ENCODE measurements at regions not wholly inside any gene's neighbourhood (a gene's known extent, or its start where the extent isn't known, plus 50 kb on each side); places are given as distances from the start of the nearest gene placed in this dataset.
"Not testable (repeated sequence)": the region's sequence is repeated elsewhere in the genome, so short reads cannot be mapped to it uniquely, and the experiment has no call there.

DNA sequence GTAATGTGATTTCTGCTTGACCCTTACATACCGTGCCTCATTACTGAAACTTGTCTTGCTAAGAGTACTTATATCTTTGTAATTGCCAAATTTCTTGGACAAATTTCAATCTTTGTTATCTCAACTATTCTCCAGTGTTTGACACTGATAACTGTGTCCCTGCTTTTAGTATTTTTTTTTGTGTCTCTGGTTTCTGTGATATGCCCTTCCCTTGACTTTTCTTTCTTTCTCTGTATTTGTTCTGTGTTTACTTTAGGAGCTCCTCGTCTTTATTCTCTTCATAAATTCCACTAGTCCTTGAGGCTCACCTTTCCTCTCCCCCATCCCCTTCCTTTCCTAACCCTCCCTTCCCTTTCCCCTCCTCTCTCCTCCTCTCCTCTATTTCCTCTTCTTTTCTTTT lies 123.7 kb upstream of the FBXL17 start:
- no peaks in the 10 kb centered on the region for H3K4me1 Mint-ChIP-seq
- no peak overlapping the region for H3K27ac Mint-ChIP-seq (ENCODE audit: low read depth)
- H3K27me3 Mint-ChIP-seq, result peaks cover 23% of the 10 kb centered on the region
- H3K36me3 Mint-ChIP-seq (ENCODE audit: insufficient read depth), result no peaks in the 10 kb centered on the region
- no peaks in the 10 kb centered on the region for H3K9me3 Mint-ChIP-seq
- no peak overlapping the region for H3K4me3 Mint-ChIP-seq
- ATAC-seq (replicated peaks; ENCODE audit: extremely low read depth, poor library complexity, severe bottlenecking), result no peak
- no peak for DNase-seq (ENCODE audit: low spot score in 2 of 2)

DNA sequence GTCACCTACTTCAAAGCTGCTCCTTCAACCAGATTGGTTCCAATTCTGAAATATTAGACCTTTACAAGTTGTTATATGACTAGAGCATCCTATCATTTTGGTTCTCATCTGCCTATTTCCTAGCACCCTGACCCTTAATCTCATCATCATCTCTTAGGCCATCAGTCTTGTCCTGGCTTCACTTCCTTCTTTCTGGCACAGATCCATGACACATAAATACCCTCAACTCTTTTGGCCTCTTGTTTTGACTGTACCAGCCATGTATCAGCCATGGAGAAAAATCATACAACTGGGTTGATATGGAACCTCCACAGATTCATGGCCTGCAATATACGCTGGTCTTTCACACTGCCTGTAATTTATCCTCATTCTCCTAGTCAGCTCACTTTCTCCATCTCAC lies 123.1 kb upstream of the FBXL17 start:
- no peak overlapping the region for H3K4me3 Mint-ChIP-seq
- no peaks in the 10 kb centered on the region for H3K36me3 Mint-ChIP-seq (ENCODE audit: insufficient read depth)
- H3K4me1 Mint-ChIP-seq, result no peaks in the 10 kb centered on the region
- H3K27ac Mint-ChIP-seq (ENCODE audit: low read depth), result no peak overlapping the region
- peaks cover 20% of the 10 kb centered on the region for H3K27me3 Mint-ChIP-seq
- DNase-seq (ENCODE audit: low spot score in 2 of 2) (no peak), ATAC-seq (replicated peaks; ENCODE audit: extremely low read depth, poor library complexity, severe bottlenecking) (no peak)
- peaks cover under 1% of the 10 kb centered on the region for H3K9me3 Mint-ChIP-seq

DNA sequence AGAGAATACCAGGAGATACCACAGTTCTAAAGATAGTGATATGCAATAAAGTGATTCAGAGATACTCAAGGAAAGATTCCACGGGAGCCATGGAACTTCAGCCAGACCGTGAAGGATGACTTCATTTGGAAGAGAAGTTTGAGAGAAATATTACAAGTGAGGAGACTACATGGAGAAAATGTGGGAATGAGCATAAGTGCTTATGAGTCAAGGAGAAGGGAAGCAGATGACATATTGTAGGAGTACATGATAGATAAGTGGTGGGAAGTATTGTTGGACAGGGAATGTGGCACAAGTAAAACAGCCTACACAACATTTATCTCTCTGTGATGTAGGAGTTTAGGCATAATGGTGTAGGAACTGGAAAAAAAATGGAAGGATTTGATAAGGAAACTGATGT lies 122.1 kb upstream of the FBXL17 start:
- H3K27me3 Mint-ChIP-seq, result peaks cover 20% of the 10 kb centered on the region
- no peaks in the 10 kb centered on the region for H3K36me3 Mint-ChIP-seq (ENCODE audit: insufficient read depth)
- peaks cover 7% of the 10 kb centered on the region for H3K9me3 Mint-ChIP-seq
- no peak for DNase-seq (ENCODE audit: low spot score in 2 of 2)
- H3K27ac Mint-ChIP-seq (ENCODE audit: low read depth), result no peak overlapping the region
- no peaks in the 10 kb centered on the region for H3K4me1 Mint-ChIP-seq
- no peak overlapping the region for H3K4me3 Mint-ChIP-seq
- no peak for ATAC-seq (replicated peaks; ENCODE audit: extremely low read depth, poor library complexity, severe bottlenecking)

DNA sequence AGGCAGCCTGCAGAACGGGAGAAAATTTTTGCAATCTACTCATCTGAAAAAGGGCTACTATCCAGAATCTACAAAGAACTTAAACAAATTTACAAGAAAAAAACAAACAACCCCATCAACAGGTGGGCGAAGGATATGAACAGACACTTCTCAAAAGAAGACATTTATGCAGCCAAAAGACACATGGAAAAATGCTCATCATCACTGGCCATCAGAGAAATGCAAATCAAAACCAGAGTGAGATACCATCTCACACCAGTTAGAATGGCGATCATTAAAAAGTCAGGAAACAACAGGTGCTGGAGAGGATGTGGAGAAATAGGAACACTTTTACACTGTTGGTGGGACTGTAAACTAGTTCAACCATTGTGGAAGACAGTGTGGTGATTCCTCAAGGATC lies 113.7 kb upstream of the FBXL17 start:
- not testable (repeated sequence) for DNase-seq (ENCODE audit: low spot score in 2 of 2); H3K4me3 Mint-ChIP-seq; H3K27ac Mint-ChIP-seq (ENCODE audit: low read depth); ATAC-seq (replicated peaks; ENCODE audit: extremely low read depth, poor library complexity, severe bottlenecking); H3K36me3 Mint-ChIP-seq (ENCODE audit: insufficient read depth); H3K4me1 Mint-ChIP-seq
- Mint-ChIP-seq H3K9me3 (peaks cover 13% of the 10 kb centered on the region), H3K27me3 (peaks cover 30% of the 10 kb centered on the region)

DNA sequence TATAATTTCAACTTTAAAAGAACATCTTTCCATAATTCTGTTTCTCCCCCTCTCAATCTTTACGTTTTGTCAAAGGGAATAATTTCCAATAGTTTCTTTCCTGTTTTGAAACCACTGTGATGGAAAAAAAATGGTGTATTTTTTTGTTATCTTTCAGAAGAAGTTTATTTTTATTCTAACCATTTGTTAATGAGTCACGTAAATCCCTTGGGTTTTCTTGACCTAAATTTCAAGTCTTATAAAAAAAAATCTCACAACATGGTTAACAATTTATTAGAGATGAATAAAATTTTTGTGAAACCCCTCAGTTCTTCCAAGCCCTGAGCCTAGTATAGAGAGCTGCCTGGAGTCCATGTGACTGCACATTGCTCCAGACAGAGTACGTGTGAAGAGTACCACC lies 106.1 kb upstream of the FBXL17 start:
- no peaks in the 10 kb centered on the region for H3K9me3 Mint-ChIP-seq
- no peak for ATAC-seq (replicated peaks; ENCODE audit: extremely low read depth, poor library complexity, severe bottlenecking)
- no peaks in the 10 kb centered on the region for H3K36me3 Mint-ChIP-seq (ENCODE audit: insufficient read depth)
- no peak overlapping the region for H3K27ac Mint-ChIP-seq (ENCODE audit: low read depth)
- DNase-seq (ENCODE audit: low spot score in 2 of 2), result no peak
- H3K27me3 Mint-ChIP-seq, result peaks cover 69% of the 10 kb centered on the region
- no peaks in the 10 kb centered on the region for H3K4me1 Mint-ChIP-seq
- H3K4me3 Mint-ChIP-seq, result no peak overlapping the region

- no peak for ATAC-seq (replicated peaks; ENCODE audit: extremely low read depth, poor library complexity, severe bottlenecking)
- H3K4me1 Mint-ChIP-seq, result no peaks in the 10 kb centered on the region
- no peaks in the 10 kb centered on the region for H3K9me3 Mint-ChIP-seq
- no peak for DNase-seq (ENCODE audit: low spot score in 2 of 2)
- no peak overlapping the region for H3K27ac Mint-ChIP-seq (ENCODE audit: low read depth)
- no peaks in the 10 kb centered on the region for H3K36me3 Mint-ChIP-seq (ENCODE audit: insufficient read depth)
- no peak overlapping the region for H3K4me3 Mint-ChIP-seq
- H3K27me3 Mint-ChIP-seq, result peaks cover 35% of the 10 kb centered on the region
Observed at GRCh38 chr5:108484035-108484434, 102.1 kb upstream of the FBXL17 start.

DNA sequence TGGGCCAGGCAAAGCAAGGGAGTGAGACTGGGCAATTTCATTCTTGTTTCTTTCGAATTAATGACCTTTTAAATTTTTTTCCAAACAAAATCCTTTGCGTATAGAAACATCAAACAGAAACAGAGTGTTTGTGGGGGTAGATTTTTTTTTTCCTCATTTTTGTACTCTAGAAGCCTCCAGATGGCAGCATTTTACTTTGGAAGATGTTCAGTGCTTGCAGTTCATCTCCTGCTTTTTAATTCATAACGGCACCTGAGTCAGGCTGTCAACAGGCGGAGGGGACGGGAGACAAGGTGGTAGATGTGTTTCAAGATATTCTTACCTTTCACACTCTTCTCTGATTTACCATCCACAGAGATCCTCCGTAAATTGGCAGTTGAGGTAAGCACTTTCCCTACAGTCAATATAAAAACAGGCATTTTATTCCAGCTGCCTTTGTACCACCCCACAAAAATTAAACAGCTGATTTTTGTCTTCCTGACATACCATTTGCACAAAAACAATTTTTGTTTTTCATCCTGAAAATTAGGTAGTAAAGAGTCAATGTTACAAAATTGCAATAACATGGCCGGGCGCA lies 99.5 kb upstream of the FBXL17 start:
- Mint-ChIP-seq H3K27me3 (peaks cover 10% of the 10 kb centered on the region), H3K4me3 (no peak overlapping the region), H3K9me3 (no peaks in the 10 kb centered on the region), H3K36me3 (ENCODE audit: insufficient read depth) (no peaks in the 10 kb centered on the region), H3K4me1 (no peaks in the 10 kb centered on the region), H3K27ac (ENCODE audit: low read depth) (no peak overlapping the region)
- ATAC-seq (replicated peaks; ENCODE audit: extremely low read depth, poor library complexity, severe bottlenecking) (no peak), DNase-seq (ENCODE audit: low spot score in 2 of 2) (no peak)

DNA sequence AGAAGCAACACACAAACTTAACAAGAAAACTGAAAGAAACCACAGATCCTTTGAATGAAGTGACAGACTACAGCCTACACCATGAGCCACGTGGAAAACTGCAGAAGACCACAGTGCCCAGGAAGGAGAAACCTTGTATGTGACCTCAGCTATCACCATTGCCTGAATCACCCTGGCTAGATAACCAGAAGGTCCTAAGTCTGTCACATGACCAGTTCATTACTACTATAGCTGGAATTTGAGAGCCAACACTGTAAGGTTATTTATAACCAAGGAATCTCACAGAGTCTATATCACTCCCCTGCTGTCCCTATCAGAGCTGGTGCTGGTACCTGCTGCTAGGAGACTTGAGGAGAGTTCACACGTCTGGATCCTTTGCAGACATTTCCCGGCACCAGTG lies 90.3 kb upstream of the FBXL17 start:
- no peaks in the 10 kb centered on the region for H3K4me1 Mint-ChIP-seq
- H3K4me3 Mint-ChIP-seq, result no peak overlapping the region
- H3K27me3 Mint-ChIP-seq, result peaks cover 61% of the 10 kb centered on the region
- DNase-seq (ENCODE audit: low spot score in 2 of 2), result no peak
- ATAC-seq (replicated peaks; ENCODE audit: extremely low read depth, poor library complexity, severe bottlenecking), result no peak
- H3K9me3 Mint-ChIP-seq, result no peaks in the 10 kb centered on the region
- peaks cover 2% of the 10 kb centered on the region for H3K36me3 Mint-ChIP-seq (ENCODE audit: insufficient read depth)
- H3K27ac Mint-ChIP-seq (ENCODE audit: low read depth), result no peak overlapping the region

DNA sequence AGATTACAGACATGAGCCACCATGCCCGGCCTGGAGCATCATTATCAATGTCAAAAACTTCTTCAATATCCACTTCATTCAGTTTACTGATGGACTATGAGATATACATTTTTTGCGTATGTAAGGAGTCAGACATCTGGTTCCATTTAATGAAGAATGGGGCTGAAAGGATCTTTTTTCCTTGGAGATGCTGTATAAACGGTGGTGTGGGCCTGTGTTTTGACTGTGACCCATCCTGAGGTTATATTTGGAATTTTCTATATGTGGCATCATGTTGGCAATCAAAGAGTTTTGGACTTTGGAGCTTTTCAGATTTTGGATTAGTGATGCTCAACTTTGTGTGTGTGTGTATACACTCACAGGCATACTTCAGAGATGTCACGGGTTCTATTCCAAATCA lies 85.7 kb upstream of the FBXL17 start:
- Mint-ChIP-seq H3K9me3 (no peaks in the 10 kb centered on the region), H3K4me1 (no peaks in the 10 kb centered on the region), H3K27ac (ENCODE audit: low read depth) (no peak overlapping the region), H3K36me3 (ENCODE audit: insufficient read depth) (peaks cover 2% of the 10 kb centered on the region), H3K4me3 (no peak overlapping the region), H3K27me3 (peaks cover 36% of the 10 kb centered on the region)
- ATAC-seq (replicated peaks; ENCODE audit: extremely low read depth, poor library complexity, severe bottlenecking) (no peak), DNase-seq (ENCODE audit: low spot score in 2 of 2) (no peak)

DNA sequence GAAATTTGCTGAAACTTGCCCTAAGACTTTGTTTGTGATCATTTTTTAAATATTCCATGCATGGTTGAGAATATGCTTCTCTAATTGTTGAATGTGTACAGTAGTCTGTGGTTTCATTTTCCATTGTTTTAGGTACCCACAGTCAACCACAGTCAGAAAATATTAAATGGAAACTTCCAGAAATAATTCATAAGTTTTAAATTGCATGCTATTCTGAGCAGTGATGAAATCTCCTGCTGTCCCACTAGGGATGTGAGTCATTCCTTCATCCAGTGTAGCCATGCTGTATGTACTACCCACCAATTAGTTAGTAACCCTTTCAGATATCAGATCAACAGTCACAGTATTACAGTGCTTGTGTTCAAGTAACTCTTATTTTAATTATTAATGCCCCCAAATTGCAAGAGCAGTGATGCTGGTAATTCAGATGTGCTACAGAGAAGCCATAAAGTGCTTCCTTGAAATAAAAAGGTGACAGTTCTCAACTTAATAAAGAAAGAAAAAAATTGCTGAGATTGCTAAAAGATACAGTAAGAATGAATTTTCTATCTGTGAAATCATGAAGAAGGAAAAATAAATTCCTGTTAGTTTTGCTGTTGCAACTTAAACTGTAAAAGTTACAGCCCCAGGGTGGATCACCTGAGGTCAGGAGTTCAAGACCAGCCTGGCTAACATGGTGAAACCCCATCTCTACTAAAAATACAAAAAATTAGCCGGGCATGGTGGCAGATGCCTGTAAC lies 79.9 kb upstream of the FBXL17 start:
- Mint-ChIP-seq H3K4me1 (no peaks in the 10 kb centered on the region), H3K27ac (ENCODE audit: low read depth) (no peak overlapping the region), H3K27me3 (peaks cover 45% of the 10 kb centered on the region), H3K4me3 (no peak overlapping the region), H3K36me3 (ENCODE audit: insufficient read depth) (no peaks in the 10 kb centered on the region), H3K9me3 (no peaks in the 10 kb centered on the region)
- no peak for DNase-seq (ENCODE audit: low spot score in 2 of 2)
- ATAC-seq (replicated peaks; ENCODE audit: extremely low read depth, poor library complexity, severe bottlenecking), result no peak

GRCh38 chr5:108459769-108460168 lies 77.9 kb upstream of the FBXL17 start:
- no peak for DNase-seq (ENCODE audit: low spot score in 2 of 2)
- no peaks in the 10 kb centered on the region for H3K4me1 Mint-ChIP-seq
- peaks cover 6% of the 10 kb centered on the region for H3K9me3 Mint-ChIP-seq
- H3K27me3 Mint-ChIP-seq, result peaks cover 49% of the 10 kb centered on the region
- H3K27ac Mint-ChIP-seq (ENCODE audit: low read depth), result no peak overlapping the region
- no peak overlapping the region for H3K4me3 Mint-ChIP-seq
- H3K36me3 Mint-ChIP-seq (ENCODE audit: insufficient read depth), result no peaks in the 10 kb centered on the region
- ATAC-seq (replicated peaks; ENCODE audit: extremely low read depth, poor library complexity, severe bottlenecking), result no peak

DNA sequence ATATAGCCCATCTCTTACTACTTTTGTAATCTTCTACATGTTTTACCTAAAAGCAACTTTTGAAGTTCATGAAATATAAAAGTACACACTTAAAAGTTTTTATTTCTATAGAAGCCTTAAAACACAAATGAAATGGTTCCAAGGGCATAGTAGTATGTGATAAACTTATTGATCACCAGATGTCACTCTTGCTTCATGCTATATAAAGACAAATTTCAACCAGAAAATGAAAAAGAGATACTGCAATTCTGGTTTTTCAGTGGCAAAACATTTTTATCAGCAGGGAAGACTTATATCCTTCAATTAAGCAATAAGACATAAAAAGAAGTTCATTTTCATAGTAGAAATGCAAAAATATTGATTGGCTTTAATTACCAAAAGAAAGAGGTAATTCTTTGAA lies 69.4 kb upstream of the FBXL17 start:
- Mint-ChIP-seq H3K36me3 (ENCODE audit: insufficient read depth) (no peaks in the 10 kb centered on the region), H3K27me3 (peaks cover 4% of the 10 kb centered on the region)
- DNase-seq (ENCODE audit: low spot score in 2 of 2), result no peak

GRCh38 chr5:108444130-108444529 lies 62.2 kb upstream of the FBXL17 start:
- H3K9me3 Mint-ChIP-seq; H3K27ac Mint-ChIP-seq (ENCODE audit: low read depth); H3K36me3 Mint-ChIP-seq (ENCODE audit: insufficient read depth); H3K4me3 Mint-ChIP-seq; ATAC-seq (replicated peaks; ENCODE audit: extremely low read depth, poor library complexity, severe bottlenecking); H3K4me1 Mint-ChIP-seq; DNase-seq (ENCODE audit: low spot score in 2 of 2): not testable (repeated sequence)
- peaks cover 14% of the 10 kb centered on the region for H3K27me3 Mint-ChIP-seq

More for the DNA sequence above, 69.4 kb upstream of the FBXL17 start:
- ATAC-seq (replicated peaks; ENCODE audit: extremely low read depth, poor library complexity, severe bottlenecking), result no peak
- no peak overlapping the region for H3K27ac Mint-ChIP-seq (ENCODE audit: low read depth)
- H3K4me3 Mint-ChIP-seq, result no peak overlapping the region
- peaks cover 23% of the 10 kb centered on the region for H3K9me3 Mint-ChIP-seq
- H3K4me1 Mint-ChIP-seq, result no peaks in the 10 kb centered on the region
